ENCODE measurements at regions not wholly inside any gene's neighbourhood (a gene's known extent, or its start where the extent isn't known, plus 50 kb on each side); places are given as distances from the start of the nearest gene placed in this dataset.

DNA sequence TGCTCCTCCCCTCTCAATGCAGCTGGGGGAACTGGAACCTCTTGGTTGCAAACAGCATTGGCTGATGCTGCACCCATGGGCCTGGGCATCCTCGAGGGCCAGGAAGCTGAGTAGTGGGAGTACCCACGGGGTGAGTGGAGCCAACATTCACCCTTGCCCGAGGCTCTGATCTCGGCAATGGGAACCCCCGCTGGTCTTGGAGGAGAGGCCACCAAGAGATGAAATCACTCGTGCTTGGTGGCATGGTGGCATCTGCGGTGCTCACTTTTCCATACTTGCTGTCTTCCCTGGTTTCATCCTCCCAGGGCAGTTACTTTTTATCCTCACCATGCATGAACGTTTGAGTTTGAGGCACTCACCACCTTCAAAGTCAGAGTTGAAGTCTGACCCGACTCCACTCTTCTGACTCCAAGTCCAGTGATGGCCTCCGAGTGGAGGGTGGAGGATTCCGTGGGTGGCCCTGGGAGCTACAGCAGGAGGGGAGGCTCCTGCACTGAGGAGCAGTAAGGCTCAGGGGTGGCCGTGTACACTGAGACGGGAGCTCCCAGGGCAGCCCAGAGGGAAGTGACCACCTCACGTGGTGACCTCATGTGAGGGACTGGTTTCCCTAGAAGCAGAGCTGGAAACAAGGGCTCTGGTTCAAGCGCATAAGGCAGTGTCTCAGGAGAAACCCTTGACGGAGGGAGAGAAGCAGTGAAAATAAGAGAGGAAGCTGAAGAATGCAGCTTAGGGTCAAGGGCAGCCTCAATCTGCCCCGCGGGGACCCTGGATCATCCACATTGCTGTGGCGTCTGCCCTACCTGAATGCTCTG lies 349.1 kb downstream of the TCERG1L start:
- TF ChIP-seq EP300 (IDR thresholded peaks at IDR 0.05) (no peak), POLR2A (IDR thresholded peaks at IDR 0.05) (no peak)
- TF ChIP-seq, protein P1, sequence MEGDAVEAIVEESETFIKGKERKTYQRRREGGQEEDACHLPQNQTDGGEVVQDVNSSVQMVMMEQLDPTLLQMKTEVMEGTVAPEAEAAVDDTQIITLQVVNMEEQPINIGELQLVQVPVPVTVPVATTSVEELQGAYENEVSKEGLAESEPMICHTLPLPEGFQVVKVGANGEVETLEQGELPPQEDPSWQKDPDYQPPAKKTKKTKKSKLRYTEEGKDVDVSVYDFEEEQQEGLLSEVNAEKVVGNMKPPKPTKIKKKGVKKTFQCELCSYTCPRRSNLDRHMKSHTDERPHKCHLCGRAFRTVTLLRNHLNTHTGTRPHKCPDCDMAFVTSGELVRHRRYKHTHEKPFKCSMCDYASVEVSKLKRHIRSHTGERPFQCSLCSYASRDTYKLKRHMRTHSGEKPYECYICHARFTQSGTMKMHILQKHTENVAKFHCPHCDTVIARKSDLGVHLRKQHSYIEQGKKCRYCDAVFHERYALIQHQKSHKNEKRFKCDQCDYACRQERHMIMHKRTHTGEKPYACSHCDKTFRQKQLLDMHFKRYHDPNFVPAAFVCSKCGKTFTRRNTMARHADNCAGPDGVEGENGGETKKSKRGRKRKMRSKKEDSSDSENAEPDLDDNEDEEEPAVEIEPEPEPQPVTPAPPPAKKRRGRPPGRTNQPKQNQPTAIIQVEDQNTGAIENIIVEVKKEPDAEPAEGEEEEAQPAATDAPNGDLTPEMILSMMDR (IDR thresholded peaks at IDR 0.05): no peak
- H3K36me3 ChIP-seq: no peaks in the 10 kb centered on the region
- no peaks in the 10 kb centered on the region for H3K27me3 ChIP-seq
- 71 to 85% methylated on average over 19 of the region's 19 CpGs for WGBS, 2 donors
- no peaks in the 10 kb centered on the region for H3K4me1 ChIP-seq
- H3K4me3 ChIP-seq: no peak overlapping the region
- H3K27ac ChIP-seq: no peak overlapping the region
- no peaks in the 10 kb centered on the region for H3K9me3 ChIP-seq
- no peak for DNase-seq (ENCODE audit: low spot score in 2 of 2)

DNA sequence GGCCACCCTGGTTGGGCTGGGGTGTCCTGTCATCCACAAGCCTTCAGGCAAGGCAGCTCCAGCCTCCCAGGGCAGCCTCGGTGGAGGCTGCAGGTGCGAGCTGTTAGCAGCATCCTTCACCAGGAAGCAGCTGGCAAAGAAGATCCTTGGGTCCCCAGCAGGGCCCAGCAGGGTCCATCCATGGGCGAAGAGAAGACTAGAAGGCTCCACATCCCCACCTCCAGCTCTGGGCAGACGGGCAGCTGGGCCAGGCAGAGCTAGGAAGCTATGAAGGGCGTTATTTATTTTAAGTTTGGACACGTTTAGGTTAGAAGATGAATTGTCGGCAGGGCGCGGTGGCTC lies 348.5 kb downstream of the TCERG1L start:
- H3K9me3 ChIP-seq: no peaks in the 10 kb centered on the region
- H3K27me3 ChIP-seq: no peaks in the 10 kb centered on the region
- DNase-seq (ENCODE audit: low spot score in 2 of 2): no peak
- no peaks in the 10 kb centered on the region for H3K36me3 ChIP-seq
- no peaks in the 10 kb centered on the region for H3K4me1 ChIP-seq
- WGBS, 2 donors: 87 to 92% methylated on average over 9 of the region's 9 CpGs
- no peak overlapping the region for H3K27ac ChIP-seq
- no peak overlapping the region for H3K4me3 ChIP-seq
- TF ChIP-seq POLR2A (IDR thresholded peaks at IDR 0.05) (no peak), EP300 (IDR thresholded peaks at IDR 0.05) (no peak)
- TF ChIP-seq, protein P1 (IDR thresholded peaks at IDR 0.05): no peak

DNA sequence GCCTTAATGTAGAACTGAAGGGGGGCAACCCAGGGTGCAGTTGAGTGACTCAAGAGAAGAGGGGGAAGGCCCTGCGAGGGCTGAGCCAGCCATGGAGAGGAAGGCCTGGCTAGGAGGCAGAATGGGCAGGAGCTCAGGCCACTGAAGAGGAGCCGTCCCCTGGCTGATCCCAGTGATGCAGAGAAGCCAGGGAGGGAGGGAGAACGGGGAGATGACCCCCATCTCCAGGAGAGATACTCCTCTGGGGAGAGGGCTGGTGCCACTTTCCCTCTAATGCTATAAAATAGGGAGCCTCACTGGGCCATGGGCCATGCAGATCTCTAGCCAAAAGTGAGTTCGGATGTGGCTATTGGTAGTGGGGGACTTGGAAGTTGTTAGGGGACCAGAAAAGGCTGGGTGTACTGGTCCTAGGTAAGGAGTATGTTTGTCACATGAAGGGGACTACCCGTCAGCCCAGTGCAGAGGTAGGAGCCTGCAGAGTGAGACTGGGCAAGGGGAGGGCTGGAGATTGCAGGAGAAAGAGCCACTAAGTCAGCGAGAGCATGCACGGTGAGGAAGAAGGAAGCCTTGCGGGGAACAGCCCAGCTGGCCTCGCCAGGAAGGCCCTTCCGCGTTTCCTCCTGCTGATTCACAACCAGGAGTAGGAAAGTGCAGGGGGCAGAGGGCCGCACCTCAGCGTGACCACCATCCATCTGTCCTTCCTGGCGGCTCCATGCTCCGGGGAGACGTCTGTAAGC lies 347.6 kb downstream of the TCERG1L start:
- no peaks in the 10 kb centered on the region for H3K27me3 ChIP-seq
- no peaks in the 10 kb centered on the region for H3K4me1 ChIP-seq
- H3K9me3 ChIP-seq: no peaks in the 10 kb centered on the region
- 81 to 85% methylated on average over 16 of the region's 16 CpGs for WGBS, 2 donors
- H3K4me3 ChIP-seq: no peak overlapping the region
- no peak for DNase-seq (ENCODE audit: low spot score in 2 of 2)
- no peak for TF ChIP-seq POLR2A (IDR thresholded peaks at IDR 0.05)
- TF ChIP-seq, protein P1 (IDR thresholded peaks at IDR 0.05): no peak
- TF ChIP-seq EP300 (IDR thresholded peaks at IDR 0.05): no peak
- H3K36me3 ChIP-seq: no peaks in the 10 kb centered on the region
- H3K27ac ChIP-seq: no peak overlapping the region

DNA sequence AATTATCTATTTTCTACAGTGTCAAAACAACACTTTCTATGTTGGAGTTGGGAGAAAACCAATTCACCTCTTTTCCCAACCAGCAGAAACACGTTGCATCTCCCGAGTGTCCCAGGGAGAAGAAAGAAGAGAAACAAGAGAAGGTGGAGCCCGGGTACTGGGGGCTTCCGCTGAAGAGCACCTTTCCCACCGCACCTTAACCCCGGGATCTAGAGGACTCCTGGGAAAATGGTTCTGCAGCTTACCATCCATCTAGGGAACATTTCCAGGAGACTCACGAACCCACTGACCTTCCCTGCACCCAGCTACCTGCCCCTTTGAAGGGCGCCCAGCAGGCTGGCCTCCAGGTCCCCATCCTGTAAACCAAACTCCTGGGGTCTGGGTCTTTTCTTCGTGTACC lies 346.8 kb downstream of the TCERG1L start:
- H3K4me1 ChIP-seq: no peaks in the 10 kb centered on the region
- no peaks in the 10 kb centered on the region for H3K9me3 ChIP-seq
- H3K36me3 ChIP-seq: no peaks in the 10 kb centered on the region
- TF ChIP-seq, protein P1 (IDR thresholded peaks at IDR 0.05): no peak
- TF ChIP-seq POLR2A (IDR thresholded peaks at IDR 0.05): no peak
- no peak for TF ChIP-seq EP300 (IDR thresholded peaks at IDR 0.05)
- no peak for DNase-seq (ENCODE audit: low spot score in 2 of 2)
- WGBS, 2 donors: 78 to 80% methylated on average over 9 of the region's 9 CpGs
- no peak overlapping the region for H3K4me3 ChIP-seq
- no peak overlapping the region for H3K27ac ChIP-seq
- H3K27me3 ChIP-seq: no peaks in the 10 kb centered on the region

DNA sequence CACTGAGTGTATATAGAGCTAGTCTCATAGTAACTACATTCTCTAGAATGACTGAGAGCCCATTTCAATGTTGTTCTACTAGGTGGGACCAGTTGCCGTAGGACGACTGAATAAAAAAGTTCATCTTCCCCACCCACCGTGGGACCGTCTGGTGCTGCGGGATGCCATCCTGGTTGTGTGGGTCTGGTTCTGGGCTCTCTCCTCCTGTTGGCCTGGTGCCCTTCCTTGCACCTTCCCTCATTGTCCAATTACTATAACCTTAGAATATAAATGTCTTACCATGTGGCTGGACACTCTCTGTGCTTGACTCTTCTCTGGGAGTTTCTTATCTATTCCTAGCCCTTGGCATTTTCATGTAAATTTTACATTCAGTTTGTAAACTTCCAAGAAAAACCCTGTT lies 344.4 kb downstream of the TCERG1L start:
- H3K9me3 ChIP-seq: peaks cover 0 to 6% (median 0%) of the 10 kb centered on the region in 4 donors
- no peaks in the 10 kb centered on the region for H3K36me3 ChIP-seq
- WGBS, 2 donors: 89 to 90% methylated on average over 5 of the region's 5 CpGs
- no peak for DNase-seq (ENCODE audit: low spot score in 2 of 2)
- H3K27me3 ChIP-seq: no peaks in the 10 kb centered on the region
- H3K27ac ChIP-seq: no peak overlapping the region
- TF ChIP-seq POLR2A (IDR thresholded peaks at IDR 0.05) (no peak), EP300 (IDR thresholded peaks at IDR 0.05) (no peak)
- TF ChIP-seq, protein P1 (IDR thresholded peaks at IDR 0.05): no peak
- H3K4me3 ChIP-seq: no peak overlapping the region
- H3K4me1 ChIP-seq: no peaks in the 10 kb centered on the region
